H1 (cell line): ENCODE measurements at regions not wholly inside any gene's neighbourhood (a gene's known extent, or its start where the extent isn't known, plus 50 kb on each side); places are given as distances from the start of the nearest gene placed in this dataset.

Experiments
- CBX8 ChIP-seq: fragments of 300-800, 300-1000 bp; sonication (generic); IDR thresholded peaks from 2 replicates; pipeline ENCODE4 v1.7.1; 2016; ENCODE audit warnings: low read depth, low read length, borderline replicate concordance
- CTBP2 ChIP-seq: IDR thresholded peaks from 2 replicates; pipeline ENCODE4 v1.7.0; 2011; ENCODE audit warnings: borderline replicate concordance, mild to moderate bottlenecking, moderate library complexity, mixed read lengths, low read length; ENCODE audit not compliant: insufficient read depth, insufficient read length
- EP300 ChIP-seq, 2 experiments: IDR thresholded peaks; 1 replicate in 1 of 2; 2 replicates in 1 of 2; pipeline ENCODE4 v1.6.1; 2011 to 2012; ENCODE audit warnings: low read depth in 2 of 2, low read length in 2 of 2, mild to moderate bottlenecking in 2 of 2, borderline replicate concordance in 1 of 2, inconsistent platforms in 1 of 2, moderate library complexity in 1 of 2
- EZH2 ChIP-seq: fragments of 200-600 bp; sonication (generic); IDR thresholded peaks from 2 replicates; pipeline ENCODE4 v1.7.1; 2012; ENCODE audit warnings: low read depth, mild to moderate bottlenecking, moderate library complexity, low read length, inconsistent platforms; ENCODE audit not compliant: severe bottlenecking
- MAFK ChIP-seq: IDR thresholded peaks from 2 replicates; pipeline ENCODE4 v1.6.1; 2012; ENCODE audit warnings: low read depth, mild to moderate bottlenecking, improper control_type of control experiment, low read length
- POLR2A ChIP-seq, 2 experiments: IDR thresholded peaks; 1 replicate in 1 of 2; 2 replicates in 1 of 2; pipeline ENCODE4 v1.6.1; 2011; ENCODE audit warnings: low read depth in 2 of 2, low read length in 2 of 2, mild to moderate bottlenecking in 2 of 2; ENCODE audit errors: control extremely low read depth in 1 of 2
- POLR2AphosphoS5 ChIP-seq: IDR thresholded peaks from 2 replicates; pipeline ENCODE4 v1.6.1; 2011; ENCODE audit warnings: low read depth, low read length
- RAD21 ChIP-seq, 2 experiments: IDR thresholded peaks in 1 of 2; conservative IDR thresholded peaks in 1 of 2; 2 replicates each; pipeline ENCODE4 v1.6.1; 2011; ENCODE audit warnings: low read depth in 2 of 2, low read length in 2 of 2, improper control_type of control experiment in 1 of 2, inconsistent platforms in 1 of 2, mild to moderate bottlenecking in 1 of 2, moderate library complexity in 1 of 2
- RNF2 ChIP-seq: fragments of 200-900, 300-1000 bp; sonication (generic); IDR thresholded peaks from 2 replicates; pipeline ENCODE4 v1.7.1; 2016; ENCODE audit warnings: borderline replicate concordance, low read depth, mild to moderate bottlenecking, antibody characterized with exemption, low read length; ENCODE audit not compliant: poor library complexity, severe bottlenecking; ENCODE audit errors: missing control alignments
- SIN3A ChIP-seq, 2 experiments: IDR thresholded peaks in 1 of 2; conservative IDR thresholded peaks in 1 of 2; 2 replicates each; pipeline ENCODE4 v1.6.1; 2011 to 2012; ENCODE audit warnings: low read length in 2 of 2, improper control_type of control experiment in 1 of 2, low read depth in 1 of 2, mild to moderate bottlenecking in 1 of 2
- TEAD4 ChIP-seq: IDR thresholded peaks from 2 replicates; pipeline ENCODE4 v1.6.1; 2012; ENCODE audit warnings: low read depth, low read length, inconsistent platforms, mixed read lengths
- TF ChIP-seq, protein P1 (sequence below), 3 experiments: IDR thresholded peaks; 1 replicate in 2 of 3; 2 replicates in 1 of 3; pipeline versions ENCODE4 v1.5.1 to v1.6.1; 2011; ENCODE audit warnings: low read length in 3 of 3, mild to moderate bottlenecking in 3 of 3, inconsistent platforms in 2 of 3, low read depth in 1 of 3, moderate library complexity in 1 of 3; ENCODE audit not compliant: insufficient read depth in 1 of 3; ENCODE audit errors: control extremely low read depth in 1 of 3
- TF ChIP-seq, protein P2 (sequence below): IDR thresholded peaks from 2 replicates; pipeline ENCODE4 v1.6.1; 2012; ENCODE audit warnings: inconsistent platforms

DNA sequence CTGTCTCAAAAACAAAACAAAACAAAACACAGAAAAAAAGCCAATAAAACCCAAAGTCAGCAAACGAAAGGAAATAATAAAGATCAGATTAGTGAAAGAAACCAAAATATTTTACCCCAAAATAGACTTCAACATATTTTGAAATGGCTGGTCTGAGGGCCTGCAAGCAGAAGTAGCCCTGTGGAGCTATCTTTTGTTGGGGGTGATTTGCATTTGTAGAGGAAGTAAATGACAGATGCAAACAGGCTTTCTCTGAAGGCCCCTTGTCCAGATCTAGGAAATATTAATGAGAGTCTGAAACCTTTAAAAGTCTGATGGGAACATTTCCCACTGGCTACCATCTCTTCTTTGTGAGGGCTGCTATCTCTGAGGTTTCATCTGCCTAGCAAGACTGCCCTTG, 74.0 kb downstream of the GCNT4 start:
- TF ChIP-seq, protein P1, sequence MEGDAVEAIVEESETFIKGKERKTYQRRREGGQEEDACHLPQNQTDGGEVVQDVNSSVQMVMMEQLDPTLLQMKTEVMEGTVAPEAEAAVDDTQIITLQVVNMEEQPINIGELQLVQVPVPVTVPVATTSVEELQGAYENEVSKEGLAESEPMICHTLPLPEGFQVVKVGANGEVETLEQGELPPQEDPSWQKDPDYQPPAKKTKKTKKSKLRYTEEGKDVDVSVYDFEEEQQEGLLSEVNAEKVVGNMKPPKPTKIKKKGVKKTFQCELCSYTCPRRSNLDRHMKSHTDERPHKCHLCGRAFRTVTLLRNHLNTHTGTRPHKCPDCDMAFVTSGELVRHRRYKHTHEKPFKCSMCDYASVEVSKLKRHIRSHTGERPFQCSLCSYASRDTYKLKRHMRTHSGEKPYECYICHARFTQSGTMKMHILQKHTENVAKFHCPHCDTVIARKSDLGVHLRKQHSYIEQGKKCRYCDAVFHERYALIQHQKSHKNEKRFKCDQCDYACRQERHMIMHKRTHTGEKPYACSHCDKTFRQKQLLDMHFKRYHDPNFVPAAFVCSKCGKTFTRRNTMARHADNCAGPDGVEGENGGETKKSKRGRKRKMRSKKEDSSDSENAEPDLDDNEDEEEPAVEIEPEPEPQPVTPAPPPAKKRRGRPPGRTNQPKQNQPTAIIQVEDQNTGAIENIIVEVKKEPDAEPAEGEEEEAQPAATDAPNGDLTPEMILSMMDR (IDR thresholded peaks at IDR 0.05; ENCODE audit: control extremely low read depth in 1 of 3, insufficient read depth in 1 of 3, low read depth in 1 of 3, low read length in 3 of 3): no peak
- TF ChIP-seq EP300 (IDR thresholded peaks at IDR 0.05; ENCODE audit: borderline replicate concordance in 1 of 2, low read depth in 2 of 2, low read length in 2 of 2) (no peak), POLR2AphosphoS5 (no peak), TEAD4 (no peak), SIN3A (conservative IDR thresholded peaks at IDR 0.05 in 1 of 2, IDR thresholded peaks at IDR 0.05 in 1 of 2; ENCODE audit: low read depth in 1 of 2, low read length in 2 of 2) (no peak), EZH2 (no peak), POLR2A (IDR thresholded peaks at IDR 0.05; ENCODE audit: control extremely low read depth in 1 of 2, low read depth in 2 of 2, low read length in 2 of 2) (no peak), CBX8 (no peak), RAD21 (IDR thresholded peaks at IDR 0.05 in 1 of 2, conservative IDR thresholded peaks at IDR 0.05 in 1 of 2; ENCODE audit: low read depth in 2 of 2, low read length in 2 of 2) (no peak), CTBP2 (no peak), RNF2 (no peak), MAFK (no peak)
- TF ChIP-seq, protein P2, sequence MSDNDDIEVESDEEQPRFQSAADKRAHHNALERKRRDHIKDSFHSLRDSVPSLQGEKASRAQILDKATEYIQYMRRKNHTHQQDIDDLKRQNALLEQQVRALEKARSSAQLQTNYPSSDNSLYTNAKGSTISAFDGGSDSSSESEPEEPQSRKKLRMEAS: no peak
